Parathyroid adenoma (tissue), 2 donors: ENCODE measurements at regions not wholly inside any gene's neighbourhood (a gene's known extent, or its start where the extent isn't known, plus 50 kb on each side); places are given as distances from the start of the nearest gene placed in this dataset.

Experiments used
- H2AFZ ChIP-seq: fragments of 300-600 bp; sonication (generic); one replicate; pipeline ENCODE4 v1.7.0; 2017; ENCODE audit warnings: antibody characterized with exemption, mild to moderate bottlenecking
- H3K27ac ChIP-seq: fragments of 300-600 bp; sonication (generic); one replicate; pipeline ENCODE4 v1.7.0; 2017
- H3K27me3 ChIP-seq: fragments of 300-600 bp; sonication (generic); one replicate; pipeline ENCODE4 v1.7.0; 2017; ENCODE audit warnings: low read length; ENCODE audit not compliant: control insufficient read depth, insufficient read depth
- H3K36me3 ChIP-seq: fragments of 300-600 bp; sonication (generic); one replicate; pipeline ENCODE4 v1.7.0; 2017; ENCODE audit warnings: low read length; ENCODE audit not compliant: control insufficient read depth, insufficient read depth
- H3K4me1 ChIP-seq: fragments of 300-600 bp; sonication (generic); one replicate; pipeline ENCODE4 v1.7.0; 2017; ENCODE audit warnings: control low read depth
- H3K4me2 ChIP-seq: fragments of 300-600 bp; sonication (generic); one replicate; pipeline ENCODE4 v1.7.0; 2017; ENCODE audit warnings: low read length
- H3K4me3 ChIP-seq: fragments of 300-600 bp; sonication (generic); one replicate; pipeline ENCODE4 v1.7.0; 2017; ENCODE audit warnings: low read depth, low read length
- H3K79me2 ChIP-seq: fragments of 300-600 bp; sonication (generic); one replicate; pipeline ENCODE4 v1.7.0; 2017; ENCODE audit warnings: control low read depth
- H3K9ac ChIP-seq: fragments of 300-600 bp; sonication (generic); one replicate; pipeline ENCODE4 v1.7.0; 2017; ENCODE audit warnings: mild to moderate bottlenecking
- H3K9me3 ChIP-seq: fragments of 300-600 bp; sonication (generic); one replicate; pipeline ENCODE4 v1.7.0; 2017; ENCODE audit warnings: low read length; ENCODE audit not compliant: control insufficient read depth
- CTCF ChIP-seq: fragments of 300-600 bp; sonication (generic); IDR thresholded peaks from one replicate; pipeline ENCODE4 v1.7.0; 2017; ENCODE audit warnings: antibody characterized with exemption, mild to moderate bottlenecking
- donor health status: primary hyperparathyroidism.

GRCh38 chr6:128648022-128648598, 127.7 kb upstream of the PTPRK start:
- H3K27me3 ChIP-seq = no peaks in the 10 kb centered on the region
- no peak overlapping the region for H3K9ac ChIP-seq
- no peaks in the 10 kb centered on the region for H3K4me1 ChIP-seq
- H3K4me2 ChIP-seq = no peak overlapping the region
- no peak overlapping the region for H2AFZ ChIP-seq
- H3K36me3 ChIP-seq = no peaks in the 10 kb centered on the region
- H3K79me2 ChIP-seq = no peaks in the 10 kb centered on the region
- H3K27ac ChIP-seq = no peak overlapping the region
- no peaks in the 10 kb centered on the region for H3K9me3 ChIP-seq
- TF ChIP-seq CTCF = no peak
- H3K4me3 ChIP-seq = no peak overlapping the region

GRCh38 chr6:128642132-128642531, 121.7 kb upstream of the PTPRK start:
- no peak overlapping the region for H2AFZ ChIP-seq
- no peaks in the 10 kb centered on the region for H3K36me3 ChIP-seq
- TF ChIP-seq CTCF = no peak
- H3K27ac ChIP-seq = no peak overlapping the region
- no peak overlapping the region for H3K4me3 ChIP-seq
- H3K27me3 ChIP-seq = no peaks in the 10 kb centered on the region
- H3K4me2 ChIP-seq = no peak overlapping the region
- no peaks in the 10 kb centered on the region for H3K79me2 ChIP-seq
- H3K9me3 ChIP-seq = no peaks in the 10 kb centered on the region
- no peaks in the 10 kb centered on the region for H3K4me1 ChIP-seq
- H3K9ac ChIP-seq = no peak overlapping the region

- no peaks in the 10 kb centered on the region for H3K27me3 ChIP-seq
- no peak overlapping the region for H3K4me3 ChIP-seq
- H3K4me1 ChIP-seq = no peaks in the 10 kb centered on the region
- no peaks in the 10 kb centered on the region for H3K79me2 ChIP-seq
- H3K9ac ChIP-seq = no peak overlapping the region
- no peaks in the 10 kb centered on the region for H3K9me3 ChIP-seq
- H3K36me3 ChIP-seq = no peaks in the 10 kb centered on the region
- H2AFZ ChIP-seq = no peak overlapping the region
- no peak overlapping the region for H3K27ac ChIP-seq
- TF ChIP-seq CTCF = no peak
- no peak overlapping the region for H3K4me2 ChIP-seq
These were observed 121.3 kb upstream of the PTPRK start for GRCh38 chr6:128641703-128642102.

GRCh38 chr6:128638817-128639216, 118.4 kb upstream of the PTPRK start:
- no peaks in the 10 kb centered on the region for H3K27me3 ChIP-seq
- H3K36me3 ChIP-seq = no peaks in the 10 kb centered on the region
- no peaks in the 10 kb centered on the region for H3K4me1 ChIP-seq
- H3K4me2 ChIP-seq = no peak overlapping the region
- no peaks in the 10 kb centered on the region for H3K79me2 ChIP-seq
- no peak overlapping the region for H2AFZ ChIP-seq
- H3K27ac ChIP-seq = no peak overlapping the region
- H3K9me3 ChIP-seq = no peaks in the 10 kb centered on the region
- no peak for TF ChIP-seq CTCF
- no peak overlapping the region for H3K9ac ChIP-seq
- H3K4me3 ChIP-seq = no peak overlapping the region

GRCh38 chr6:128635219-128635618, 114.8 kb upstream of the PTPRK start:
- Histone ChIP-seq H3K4me2 (no peak overlapping the region), H3K9ac (no peak overlapping the region), H2AFZ (no peak overlapping the region), H3K27ac (no peak overlapping the region), H3K36me3 (no peaks in the 10 kb centered on the region), H3K4me1 (no peaks in the 10 kb centered on the region), H3K4me3 (no peak overlapping the region), H3K79me2 (no peaks in the 10 kb centered on the region), H3K9me3 (no peaks in the 10 kb centered on the region), H3K27me3 (no peaks in the 10 kb centered on the region)
- no peak for TF ChIP-seq CTCF
